ENCODE measurements at regions not wholly inside any gene's neighbourhood (a gene's known extent, or its start where the extent isn't known, plus 50 kb on each side); places are given as distances from the start of the nearest gene placed in this dataset.

DNA sequence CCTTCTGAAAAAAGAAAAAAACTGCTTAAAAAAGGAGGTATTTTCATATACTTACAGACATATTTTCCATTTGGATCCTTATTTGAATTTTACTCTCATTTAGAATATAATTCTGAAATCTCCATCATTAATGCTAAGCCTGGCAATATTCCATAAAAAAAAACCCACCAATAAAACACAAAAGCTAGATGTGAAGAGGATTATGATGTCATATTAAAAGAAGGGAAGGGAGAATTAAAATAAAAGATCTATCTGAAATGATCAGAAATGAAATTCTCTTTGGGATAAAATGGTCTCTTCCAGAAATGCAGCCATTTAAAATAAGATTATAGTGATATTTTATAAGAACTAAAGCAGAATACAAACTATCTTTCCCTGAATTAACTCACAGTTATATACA is 206.7 kb upstream of the CAMK1G start:
- H3K4me2 ChIP-seq: peak overlapping the region; percentile 31; the same call in 1 of the 2 replicates
- Mint-ChIP-seq H3K27me3 (ENCODE audit: insufficient read depth, low read depth, poor library complexity) (peaks cover 7% of the 10 kb centered on the region), H3K27ac (no peak overlapping the region), H3K9me3 (no peaks in the 10 kb centered on the region), H3K36me3 (ENCODE audit: low read depth) (no peaks in the 10 kb centered on the region), H3K4me1 (peaks cover 35% of the 10 kb centered on the region), H3K4me3 (no peak overlapping the region)
- TF ChIP-seq REST (IDR thresholded peaks at IDR 0.05; ENCODE audit: unreplicated experiment) (no peak), NANOG (IDR thresholded peaks at IDR 0.05; ENCODE audit: borderline replicate concordance) (no peak)
- H4K20me1 ChIP-seq (replicated peaks; ENCODE audit: insufficient read depth): no peaks in the 10 kb centered on the region
- H3K27me3 ChIP-seq (ENCODE audit: insufficient read depth): no peaks in the 10 kb centered on the region
- no peak for DNase-seq (ENCODE audit: low spot score)
- H3F3A ChIP-seq (replicated peaks; ENCODE audit: low read depth): no peaks in the 10 kb centered on the region; the same call in 1 of the 2 replicates
- no peak for ATAC-seq
- no peak overlapping the region for H2AFZ ChIP-seq
- no peak overlapping the region for H3K4me3 ChIP-seq
- peaks cover 26% of the 10 kb centered on the region for H3K4me1 ChIP-seq (ENCODE audit: insufficient read depth)
- peak overlapping the region; percentile 70; the same call in 1 of the 2 replicates for H3K27ac ChIP-seq (ENCODE audit: low read depth)
- no peaks in the 10 kb centered on the region for H3K36me3 ChIP-seq (ENCODE audit: insufficient read depth)
- no peaks in the 10 kb centered on the region for H3K79me2 ChIP-seq (replicated peaks; ENCODE audit: insufficient read depth)
- peaks cover 28% of the 10 kb centered on the region for H3K9me2 ChIP-seq (ENCODE audit: insufficient read depth)

- Histone ChIP-seq H3K79me2 (replicated peaks; ENCODE audit: insufficient read depth) (no peaks in the 10 kb centered on the region), H3K36me3 (ENCODE audit: insufficient read depth) (no peaks in the 10 kb centered on the region), H3K4me2 (no peak overlapping the region), H3K4me3 (no peak overlapping the region), H3K4me1 (ENCODE audit: insufficient read depth) (peaks cover 32% of the 10 kb centered on the region), H3F3A (replicated peaks; ENCODE audit: low read depth) (no peaks in the 10 kb centered on the region; the same call in 1 of the 2 replicates), H2AFZ (no peak overlapping the region), H3K9me2 (ENCODE audit: insufficient read depth) (peaks cover 22% of the 10 kb centered on the region), H3K27me3 (ENCODE audit: insufficient read depth) (no peaks in the 10 kb centered on the region), H3K27ac (ENCODE audit: low read depth) (no peak overlapping the region), H4K20me1 (replicated peaks; ENCODE audit: insufficient read depth) (no peaks in the 10 kb centered on the region)
- no peak for DNase-seq (ENCODE audit: low spot score)
- Mint-ChIP-seq H3K4me3 (no peak overlapping the region), H3K36me3 (ENCODE audit: low read depth) (no peaks in the 10 kb centered on the region), H3K4me1 (peaks cover 43% of the 10 kb centered on the region), H3K27ac (no peak overlapping the region; the same call in 1 of the 2 replicates), H3K27me3 (ENCODE audit: insufficient read depth, low read depth, poor library complexity) (peaks cover 5% of the 10 kb centered on the region), H3K9me3 (no peaks in the 10 kb centered on the region)
- no peak for ATAC-seq
- TF ChIP-seq EZH2phosphoT487 (IDR thresholded peaks at IDR 0.05; ENCODE audit: unreplicated experiment) (no peak), REST (IDR thresholded peaks at IDR 0.05; ENCODE audit: unreplicated experiment) (no peak)
- TF ChIP-seq, protein P1, sequence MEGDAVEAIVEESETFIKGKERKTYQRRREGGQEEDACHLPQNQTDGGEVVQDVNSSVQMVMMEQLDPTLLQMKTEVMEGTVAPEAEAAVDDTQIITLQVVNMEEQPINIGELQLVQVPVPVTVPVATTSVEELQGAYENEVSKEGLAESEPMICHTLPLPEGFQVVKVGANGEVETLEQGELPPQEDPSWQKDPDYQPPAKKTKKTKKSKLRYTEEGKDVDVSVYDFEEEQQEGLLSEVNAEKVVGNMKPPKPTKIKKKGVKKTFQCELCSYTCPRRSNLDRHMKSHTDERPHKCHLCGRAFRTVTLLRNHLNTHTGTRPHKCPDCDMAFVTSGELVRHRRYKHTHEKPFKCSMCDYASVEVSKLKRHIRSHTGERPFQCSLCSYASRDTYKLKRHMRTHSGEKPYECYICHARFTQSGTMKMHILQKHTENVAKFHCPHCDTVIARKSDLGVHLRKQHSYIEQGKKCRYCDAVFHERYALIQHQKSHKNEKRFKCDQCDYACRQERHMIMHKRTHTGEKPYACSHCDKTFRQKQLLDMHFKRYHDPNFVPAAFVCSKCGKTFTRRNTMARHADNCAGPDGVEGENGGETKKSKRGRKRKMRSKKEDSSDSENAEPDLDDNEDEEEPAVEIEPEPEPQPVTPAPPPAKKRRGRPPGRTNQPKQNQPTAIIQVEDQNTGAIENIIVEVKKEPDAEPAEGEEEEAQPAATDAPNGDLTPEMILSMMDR (conservative IDR thresholded peaks at IDR 0.05; ENCODE audit: low read depth in 2 of 2): no peak
- TF ChIP-seq, protein P2, sequence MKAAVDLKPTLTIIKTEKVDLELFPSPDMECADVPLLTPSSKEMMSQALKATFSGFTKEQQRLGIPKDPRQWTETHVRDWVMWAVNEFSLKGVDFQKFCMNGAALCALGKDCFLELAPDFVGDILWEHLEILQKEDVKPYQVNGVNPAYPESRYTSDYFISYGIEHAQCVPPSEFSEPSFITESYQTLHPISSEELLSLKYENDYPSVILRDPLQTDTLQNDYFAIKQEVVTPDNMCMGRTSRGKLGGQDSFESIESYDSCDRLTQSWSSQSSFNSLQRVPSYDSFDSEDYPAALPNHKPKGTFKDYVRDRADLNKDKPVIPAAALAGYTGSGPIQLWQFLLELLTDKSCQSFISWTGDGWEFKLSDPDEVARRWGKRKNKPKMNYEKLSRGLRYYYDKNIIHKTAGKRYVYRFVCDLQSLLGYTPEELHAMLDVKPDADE (IDR thresholded peaks at IDR 0.05): no peak
Observed at GRCh38 chr1:209377995-209378394, 205.5 kb upstream of the CAMK1G start.

Data from GM23338 (cell line).